HEK293 (cell line): ENCODE measurements at regions not wholly inside any gene's neighbourhood (a gene's known extent, or its start where the extent isn't known, plus 50 kb on each side); places are given as distances from the start of the nearest gene placed in this dataset.

Experiments used
- GLI2 ChIP-seq: fragments of 450-650 bp; formaldehyde crosslinking; IDR thresholded peaks from 2 replicates; pipeline ENCODE4; 2017; ENCODE audit warnings: missing biosample characterization, missing genetic modification characterization, low read depth, borderline replicate concordance
- YY2 ChIP-seq: fragments of 450-650 bp; formaldehyde crosslinking; IDR thresholded peaks from 2 replicates; pipeline ENCODE4 v1.5.1; 2016; ENCODE audit warnings: missing biosample characterization, missing genetic modification characterization
- ZBTB20 ChIP-seq: fragments of 450-650 bp; formaldehyde crosslinking; IDR thresholded peaks from 2 replicates; pipeline ENCODE4 v1.5.1; 2016; ENCODE audit warnings: missing biosample characterization, missing genetic modification characterization
- ZBTB8A ChIP-seq: fragments of 450-650 bp; formaldehyde crosslinking; IDR thresholded peaks from 2 replicates; pipeline ENCODE4 v1.5.1; 2016; ENCODE audit warnings: missing biosample characterization, missing genetic modification characterization
- ZNF114 ChIP-seq: fragments of 450-650 bp; formaldehyde crosslinking; IDR thresholded peaks from 2 replicates; pipeline ENCODE4 v1.5.0; 2017; ENCODE audit warnings: missing biosample characterization, missing genetic modification characterization
- ZNF138 ChIP-seq: fragments of 450-650 bp; formaldehyde crosslinking; IDR thresholded peaks from 2 replicates; pipeline ENCODE4 v1.5.1; 2016; ENCODE audit warnings: missing biosample characterization, missing genetic modification characterization, borderline replicate concordance
- ZNF202 ChIP-seq: fragments of 450-650 bp; formaldehyde crosslinking; IDR thresholded peaks from 2 replicates; pipeline ENCODE4 v1.5.1; 2016; ENCODE audit warnings: missing biosample characterization, missing genetic modification characterization, borderline replicate concordance
- ZNF24 ChIP-seq: fragments of 450-650 bp; formaldehyde crosslinking; IDR thresholded peaks from 2 replicates; pipeline ENCODE4 v1.5.1; 2016; ENCODE audit warnings: missing biosample characterization, missing genetic modification characterization
- ZNF37A ChIP-seq: fragments of 450-650 bp; IDR thresholded peaks from 2 replicates; pipeline ENCODE4 v1.5.1; 2018; ENCODE audit warnings: missing biosample characterization, missing genetic modification characterization
- ZNF548 ChIP-seq: fragments of 450-650 bp; formaldehyde crosslinking; IDR thresholded peaks from 2 replicates; pipeline ENCODE4 v1.5.1; 2016; ENCODE audit warnings: missing biosample characterization, missing genetic modification characterization
- ZNF776 ChIP-seq: fragments of 450-650 bp; formaldehyde crosslinking; IDR thresholded peaks from 2 replicates; pipeline ENCODE4 v1.5.0; 2017; ENCODE audit warnings: missing biosample characterization, missing genetic modification characterization, borderline replicate concordance
- TF ChIP-seq, protein P1 (sequence below): fragments of 450-650 bp; formaldehyde crosslinking; IDR thresholded peaks from 2 replicates; pipeline ENCODE4 v1.5.1; 2016; ENCODE audit warnings: missing biosample characterization, missing genetic modification characterization
- TF ChIP-seq, protein P2 (sequence below): fragments of 450-650 bp; formaldehyde crosslinking; IDR thresholded peaks from 2 replicates; pipeline ENCODE4 v1.5.1; 2016; ENCODE audit warnings: missing biosample characterization, missing genetic modification characterization
- TF ChIP-seq, protein P3 (sequence below): fragments of 450-650 bp; formaldehyde crosslinking; IDR thresholded peaks from 2 replicates; pipeline ENCODE4 v1.5.1; 2016; ENCODE audit warnings: missing biosample characterization, missing genetic modification characterization, borderline replicate concordance

DNA sequence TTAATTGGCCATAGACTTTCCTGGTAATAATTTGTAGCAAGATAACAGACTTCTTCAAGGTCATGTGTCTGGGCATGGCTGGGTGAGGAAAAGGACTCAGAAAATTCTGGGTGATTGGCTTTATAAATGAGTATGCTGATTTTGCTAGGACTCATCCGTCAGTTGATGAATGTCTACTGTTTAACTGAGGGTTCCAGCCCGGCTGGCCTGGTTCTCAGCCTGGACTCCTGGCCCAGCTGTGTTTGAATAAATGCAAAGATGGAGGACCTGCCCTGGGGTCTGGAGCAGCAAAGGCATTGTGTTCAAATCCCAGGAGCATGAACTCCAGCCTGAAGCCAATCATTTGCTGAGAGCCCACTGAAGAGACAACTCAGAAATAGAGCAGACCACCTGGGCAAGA, 323.2 kb downstream of the LRFN2 start:
- TF ChIP-seq ZNF138 (no peak), ZNF202 (no peak), ZBTB20 (no peak), ZNF24 (no peak), GLI2 (tag by site-specific recombination) (no peak), ZNF548 (tag by site-specific recombination) (no peak), ZBTB8A (tag by site-specific recombination) (no peak), ZNF114 (tag by site-specific recombination) (no peak), YY2 (tag by site-specific recombination) (no peak), ZNF37A (tag by site-specific recombination) (no peak), ZNF776 (tag by site-specific recombination) (no peak)
- TF ChIP-seq, protein P1, sequence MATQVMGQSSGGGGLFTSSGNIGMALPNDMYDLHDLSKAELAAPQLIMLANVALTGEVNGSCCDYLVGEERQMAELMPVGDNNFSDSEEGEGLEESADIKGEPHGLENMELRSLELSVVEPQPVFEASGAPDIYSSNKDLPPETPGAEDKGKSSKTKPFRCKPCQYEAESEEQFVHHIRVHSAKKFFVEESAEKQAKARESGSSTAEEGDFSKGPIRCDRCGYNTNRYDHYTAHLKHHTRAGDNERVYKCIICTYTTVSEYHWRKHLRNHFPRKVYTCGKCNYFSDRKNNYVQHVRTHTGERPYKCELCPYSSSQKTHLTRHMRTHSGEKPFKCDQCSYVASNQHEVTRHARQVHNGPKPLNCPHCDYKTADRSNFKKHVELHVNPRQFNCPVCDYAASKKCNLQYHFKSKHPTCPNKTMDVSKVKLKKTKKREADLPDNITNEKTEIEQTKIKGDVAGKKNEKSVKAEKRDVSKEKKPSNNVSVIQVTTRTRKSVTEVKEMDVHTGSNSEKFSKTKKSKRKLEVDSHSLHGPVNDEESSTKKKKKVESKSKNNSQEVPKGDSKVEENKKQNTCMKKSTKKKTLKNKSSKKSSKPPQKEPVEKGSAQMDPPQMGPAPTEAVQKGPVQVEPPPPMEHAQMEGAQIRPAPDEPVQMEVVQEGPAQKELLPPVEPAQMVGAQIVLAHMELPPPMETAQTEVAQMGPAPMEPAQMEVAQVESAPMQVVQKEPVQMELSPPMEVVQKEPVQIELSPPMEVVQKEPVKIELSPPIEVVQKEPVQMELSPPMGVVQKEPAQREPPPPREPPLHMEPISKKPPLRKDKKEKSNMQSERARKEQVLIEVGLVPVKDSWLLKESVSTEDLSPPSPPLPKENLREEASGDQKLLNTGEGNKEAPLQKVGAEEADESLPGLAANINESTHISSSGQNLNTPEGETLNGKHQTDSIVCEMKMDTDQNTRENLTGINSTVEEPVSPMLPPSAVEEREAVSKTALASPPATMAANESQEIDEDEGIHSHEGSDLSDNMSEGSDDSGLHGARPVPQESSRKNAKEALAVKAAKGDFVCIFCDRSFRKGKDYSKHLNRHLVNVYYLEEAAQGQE (tag by site-specific recombination) = no peak
- TF ChIP-seq, protein P2, sequence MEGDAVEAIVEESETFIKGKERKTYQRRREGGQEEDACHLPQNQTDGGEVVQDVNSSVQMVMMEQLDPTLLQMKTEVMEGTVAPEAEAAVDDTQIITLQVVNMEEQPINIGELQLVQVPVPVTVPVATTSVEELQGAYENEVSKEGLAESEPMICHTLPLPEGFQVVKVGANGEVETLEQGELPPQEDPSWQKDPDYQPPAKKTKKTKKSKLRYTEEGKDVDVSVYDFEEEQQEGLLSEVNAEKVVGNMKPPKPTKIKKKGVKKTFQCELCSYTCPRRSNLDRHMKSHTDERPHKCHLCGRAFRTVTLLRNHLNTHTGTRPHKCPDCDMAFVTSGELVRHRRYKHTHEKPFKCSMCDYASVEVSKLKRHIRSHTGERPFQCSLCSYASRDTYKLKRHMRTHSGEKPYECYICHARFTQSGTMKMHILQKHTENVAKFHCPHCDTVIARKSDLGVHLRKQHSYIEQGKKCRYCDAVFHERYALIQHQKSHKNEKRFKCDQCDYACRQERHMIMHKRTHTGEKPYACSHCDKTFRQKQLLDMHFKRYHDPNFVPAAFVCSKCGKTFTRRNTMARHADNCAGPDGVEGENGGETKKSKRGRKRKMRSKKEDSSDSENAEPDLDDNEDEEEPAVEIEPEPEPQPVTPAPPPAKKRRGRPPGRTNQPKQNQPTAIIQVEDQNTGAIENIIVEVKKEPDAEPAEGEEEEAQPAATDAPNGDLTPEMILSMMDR (tag by site-specific recombination) = no peak
- TF ChIP-seq, protein P3, sequence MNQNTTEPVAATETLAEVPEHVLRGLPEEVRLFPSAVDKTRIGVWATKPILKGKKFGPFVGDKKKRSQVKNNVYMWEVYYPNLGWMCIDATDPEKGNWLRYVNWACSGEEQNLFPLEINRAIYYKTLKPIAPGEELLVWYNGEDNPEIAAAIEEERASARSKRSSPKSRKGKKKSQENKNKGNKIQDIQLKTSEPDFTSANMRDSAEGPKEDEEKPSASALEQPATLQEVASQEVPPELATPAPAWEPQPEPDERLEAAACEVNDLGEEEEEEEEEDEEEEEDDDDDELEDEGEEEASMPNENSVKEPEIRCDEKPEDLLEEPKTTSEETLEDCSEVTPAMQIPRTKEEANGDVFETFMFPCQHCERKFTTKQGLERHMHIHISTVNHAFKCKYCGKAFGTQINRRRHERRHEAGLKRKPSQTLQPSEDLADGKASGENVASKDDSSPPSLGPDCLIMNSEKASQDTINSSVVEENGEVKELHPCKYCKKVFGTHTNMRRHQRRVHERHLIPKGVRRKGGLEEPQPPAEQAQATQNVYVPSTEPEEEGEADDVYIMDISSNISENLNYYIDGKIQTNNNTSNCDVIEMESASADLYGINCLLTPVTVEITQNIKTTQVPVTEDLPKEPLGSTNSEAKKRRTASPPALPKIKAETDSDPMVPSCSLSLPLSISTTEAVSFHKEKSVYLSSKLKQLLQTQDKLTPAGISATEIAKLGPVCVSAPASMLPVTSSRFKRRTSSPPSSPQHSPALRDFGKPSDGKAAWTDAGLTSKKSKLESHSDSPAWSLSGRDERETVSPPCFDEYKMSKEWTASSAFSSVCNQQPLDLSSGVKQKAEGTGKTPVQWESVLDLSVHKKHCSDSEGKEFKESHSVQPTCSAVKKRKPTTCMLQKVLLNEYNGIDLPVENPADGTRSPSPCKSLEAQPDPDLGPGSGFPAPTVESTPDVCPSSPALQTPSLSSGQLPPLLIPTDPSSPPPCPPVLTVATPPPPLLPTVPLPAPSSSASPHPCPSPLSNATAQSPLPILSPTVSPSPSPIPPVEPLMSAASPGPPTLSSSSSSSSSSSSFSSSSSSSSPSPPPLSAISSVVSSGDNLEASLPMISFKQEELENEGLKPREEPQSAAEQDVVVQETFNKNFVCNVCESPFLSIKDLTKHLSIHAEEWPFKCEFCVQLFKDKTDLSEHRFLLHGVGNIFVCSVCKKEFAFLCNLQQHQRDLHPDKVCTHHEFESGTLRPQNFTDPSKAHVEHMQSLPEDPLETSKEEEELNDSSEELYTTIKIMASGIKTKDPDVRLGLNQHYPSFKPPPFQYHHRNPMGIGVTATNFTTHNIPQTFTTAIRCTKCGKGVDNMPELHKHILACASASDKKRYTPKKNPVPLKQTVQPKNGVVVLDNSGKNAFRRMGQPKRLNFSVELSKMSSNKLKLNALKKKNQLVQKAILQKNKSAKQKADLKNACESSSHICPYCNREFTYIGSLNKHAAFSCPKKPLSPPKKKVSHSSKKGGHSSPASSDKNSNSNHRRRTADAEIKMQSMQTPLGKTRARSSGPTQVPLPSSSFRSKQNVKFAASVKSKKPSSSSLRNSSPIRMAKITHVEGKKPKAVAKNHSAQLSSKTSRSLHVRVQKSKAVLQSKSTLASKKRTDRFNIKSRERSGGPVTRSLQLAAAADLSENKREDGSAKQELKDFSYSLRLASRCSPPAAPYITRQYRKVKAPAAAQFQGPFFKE = no peak
